Activated T-cell treated with anti-CD3 and anti-CD28 coated beads for 24 hours (primary cell): ENCODE measurements at regions not wholly inside any gene's neighbourhood (a gene's known extent, or its start where the extent isn't known, plus 50 kb on each side); places are given as distances from the start of the nearest gene placed in this dataset.

Experiments used
- DNase-seq: peaks from one replicate; pipeline ENCODE4 v3.0.0-alpha.2; 2020; ENCODE audit warnings: low read depth

- DNase-seq = no peak
Observed at GRCh38 chr9:113646946-113647914, 183.7 kb downstream of the RGS3 start.

GRCh38 chr9:113648048-113648447, 184.5 kb downstream of the RGS3 start:
- no peak for DNase-seq

- no peak for DNase-seq
Observed at GRCh38 chr9:113648586-113648985, 185.1 kb downstream of the RGS3 start.

- DNase-seq = no peak
Observed at GRCh38 chr9:113649054-113649453, 185.5 kb downstream of the RGS3 start.

GRCh38 chr9:113649855-113650206, 186.3 kb downstream of the RGS3 start:
- DNase-seq = no peak

GRCh38 chr9:113650207-113651131, 186.9 kb downstream of the RGS3 start:
- no peak for DNase-seq

GRCh38 chr9:113651896-113652295, 188.4 kb downstream of the RGS3 start:
- no peak for DNase-seq

GRCh38 chr9:113652355-113653152, 189.0 kb downstream of the RGS3 start:
- DNase-seq = no peak

GRCh38 chr9:113653746-113654604, 190.4 kb downstream of the RGS3 start:
- DNase-seq = no peak

- DNase-seq = no peak
Observed at GRCh38 chr9:113654605-113655428, 191.3 kb downstream of the RGS3 start.

- DNase-seq = no peak
Observed at GRCh38 chr9:113656771-113657670, 193.5 kb downstream of the RGS3 start.

GRCh38 chr9:113657765-113658544, 194.4 kb downstream of the RGS3 start:
- DNase-seq = peak; percentile 75

- DNase-seq = no peak
Observed at GRCh38 chr9:113658545-113658895, 195.0 kb downstream of the RGS3 start.

- no peak for DNase-seq
Observed at GRCh38 chr9:113659039-113659438, 195.5 kb downstream of the RGS3 start.

- no peak for DNase-seq
Observed at GRCh38 chr9:113659740-113660139, 196.2 kb downstream of the RGS3 start.

- DNase-seq = no peak
Observed at GRCh38 chr9:113660196-113660595, 196.7 kb downstream of the RGS3 start.

- no peak for DNase-seq
Observed at GRCh38 chr9:113661074-113661473, 197.5 kb downstream of the RGS3 start.

- no peak for DNase-seq
Observed at GRCh38 chr9:113664181-113664875, 200.8 kb downstream of the RGS3 start.
